CD4-positive, alpha-beta memory T cell (primary cell): ENCODE measurements at regions not wholly inside any gene's neighbourhood (a gene's known extent, or its start where the extent isn't known, plus 50 kb on each side); places are given as distances from the start of the nearest gene placed in this dataset.

Source experiments
- CTCF ChIA-PET: fragments of 350-600 bp; sonication (Branson Sonifier 250); formaldehyde crosslinking; loops from one replicate; lab custom pipeline; 2021; ENCODE audit warnings: inconsistent platforms; ENCODE audit not compliant: partially characterized antibody; lab: Charles Lee
- POLR2A ChIA-PET: fragments of 350-600 bp; sonication (Branson Sonifier 250); formaldehyde crosslinking; loops from one replicate; lab custom pipeline; 2021; ENCODE audit not compliant: partially characterized antibody; lab: Charles Lee
- DNase-seq, 5 donors: peaks; one replicate each; pipeline versions ENCODE4 v3.0.0 to v3.0.0-alpha.2; 2020 to 2022; ENCODE audit warnings: mixed read lengths in 1 of 5
- H3K27ac ChIP-seq: one replicate; pipeline ENCODE4 v1.7.0; 2013; ENCODE audit warnings: low read depth, low read length
- H3K27me3 ChIP-seq: 2 replicates; pipeline ENCODE4 v1.7.0; 2013; ENCODE audit warnings: mild to moderate bottlenecking, low read length, moderate library complexity; ENCODE audit not compliant: insufficient read depth
- H3K36me3 ChIP-seq: 2 replicates; pipeline ENCODE4 v1.7.0; 2013; ENCODE audit warnings: mild to moderate bottlenecking, low read length, moderate library complexity; ENCODE audit not compliant: insufficient read depth
- H3K4me1 ChIP-seq: 2 replicates; pipeline ENCODE4 v1.7.0; 2013; ENCODE audit warnings: mild to moderate bottlenecking, low read length, moderate library complexity; ENCODE audit not compliant: insufficient read depth
- H3K4me3 ChIP-seq, 2 donors: one replicate each; pipeline ENCODE4 v1.7.0; 2013; ENCODE audit warnings: low read length in 2 of 2, mild to moderate bottlenecking in 1 of 2
- H3K9me3 ChIP-seq, 2 donors: one replicate each; pipeline ENCODE4 v1.7.0; 2013; ENCODE audit warnings: low read length in 2 of 2, control low read depth in 1 of 2; ENCODE audit not compliant: control insufficient read depth in 1 of 2
- H3K27ac Mint-ChIP-seq, 7 donors: one replicate each; pipeline ENCODE4 v1.8.0; 2020 to 2021; ENCODE audit warnings: mixed read lengths in 7 of 7, mild to moderate bottlenecking in 6 of 7, inconsistent platforms in 3 of 7, moderate library complexity in 3 of 7
- H3K27me3 Mint-ChIP-seq, 2 donors: one replicate each; pipeline ENCODE4 v1.8.0; 2020 to 2021; ENCODE audit warnings: mixed read lengths in 2 of 2
- H3K36me3 Mint-ChIP-seq, 2 donors: one replicate each; pipeline ENCODE4 v1.8.0; 2020 to 2021; ENCODE audit warnings: mixed read lengths in 2 of 2, inconsistent platforms in 1 of 2, mild to moderate bottlenecking in 1 of 2
- H3K4me1 Mint-ChIP-seq, 4 donors: one replicate each; pipeline ENCODE4 v1.8.0; 2020 to 2021; ENCODE audit warnings: mixed read lengths in 4 of 4, mild to moderate bottlenecking in 1 of 4
- H3K4me3 Mint-ChIP-seq, 8 donors: one replicate each; pipeline ENCODE4 v1.8.0; 2020 to 2021; ENCODE audit warnings: mixed read lengths in 8 of 8, mild to moderate bottlenecking in 7 of 8, moderate library complexity in 6 of 8, inconsistent platforms in 3 of 8
- H3K9me3 Mint-ChIP-seq, 8 donors: one replicate each; pipeline ENCODE4 v1.8.0; 2020 to 2021; ENCODE audit warnings: mixed read lengths in 8 of 8, mild to moderate bottlenecking in 5 of 8, inconsistent platforms in 3 of 8, moderate library complexity in 1 of 8
- intact Hi-C: fragments of 100-400 bp; cut with micrococcal nuclease; formaldehyde crosslinking; loops from one replicate; pipeline ENCODE4 v1.15.1; 2023

- no peak overlapping the region for H3K4me3 ChIP-seq
- Mint-ChIP-seq H3K36me3 (no peaks in the 10 kb centered on the region), H3K9me3 (peaks cover 0 to 8% (median 2%) of the 10 kb centered on the region in 8 donors), H3K27ac (no peak overlapping the region), H3K27me3 (no peaks in the 10 kb centered on the region), H3K4me3 (no peak overlapping the region), H3K4me1 (no peaks in the 10 kb centered on the region)
- intact Hi-C loops: no loop called here
- H3K9me3 ChIP-seq: no peaks in the 10 kb centered on the region
- H3K27me3 ChIP-seq: no peaks in the 10 kb centered on the region
- H3K36me3 ChIP-seq: no peaks in the 10 kb centered on the region
- H3K4me1 ChIP-seq: no peaks in the 10 kb centered on the region
- ChIA-PET CTCF (no interaction called here), POLR2A (no interaction called here)
- no peak for DNase-seq
- H3K27ac ChIP-seq: no peak overlapping the region
Measured at GRCh38 chr14:30180219-30180618, 252.6 kb upstream of the PRKD1 start.

GRCh38 chr14:30185832-30186231 lies 258.2 kb upstream of the PRKD1 start:
- no peaks in the 10 kb centered on the region for H3K27me3 Mint-ChIP-seq

GRCh38 chr14:30191639-30192279 lies 264.1 kb upstream of the PRKD1 start:
- Mint-ChIP-seq H3K4me1 (no peaks in the 10 kb centered on the region), H3K27ac (no peak overlapping the region), H3K9me3 (peaks cover 0 to 4% (median 0%) of the 10 kb centered on the region in 8 donors), H3K27me3 (no peaks in the 10 kb centered on the region), H3K36me3 (no peaks in the 10 kb centered on the region), H3K4me3 (no peak overlapping the region)
- ChIA-PET POLR2A (no interaction called here), CTCF (no interaction called here)
- H3K9me3 ChIP-seq: no peaks in the 10 kb centered on the region
- no peak overlapping the region for H3K27ac ChIP-seq
- H3K36me3 ChIP-seq: no peaks in the 10 kb centered on the region
- H3K27me3 ChIP-seq: no peaks in the 10 kb centered on the region
- DNase-seq: no peak
- H3K4me1 ChIP-seq: no peaks in the 10 kb centered on the region
- H3K4me3 ChIP-seq: no peak overlapping the region
- intact Hi-C loops: no loop called here

More at GRCh38 chr14:30185832-30186231, 258.2 kb upstream of the PRKD1 start:
- H3K27me3 ChIP-seq: no peaks in the 10 kb centered on the region
- no peak overlapping the region for H3K27ac ChIP-seq
- Mint-ChIP-seq H3K27ac (no peak overlapping the region), H3K4me3 (no peak overlapping the region), H3K9me3 (peaks cover 0 to 4% (median 0%) of the 10 kb centered on the region in 8 donors), H3K4me1 (no peaks in the 10 kb centered on the region), H3K36me3 (no peaks in the 10 kb centered on the region)
- no peaks in the 10 kb centered on the region for H3K36me3 ChIP-seq
- ChIA-PET POLR2A (no interaction called here), CTCF (no interaction called here)
- no peaks in the 10 kb centered on the region for H3K9me3 ChIP-seq
- no peaks in the 10 kb centered on the region for H3K4me1 ChIP-seq
- intact Hi-C loops: no loop called here
- H3K4me3 ChIP-seq: no peak overlapping the region
- DNase-seq: no peak

GRCh38 chr14:30193101-30193500 lies 265.5 kb upstream of the PRKD1 start:
- Mint-ChIP-seq H3K4me3 (no peak overlapping the region), H3K9me3 (peaks cover 0 to 4% (median 0%) of the 10 kb centered on the region in 8 donors), H3K36me3 (no peaks in the 10 kb centered on the region), H3K27me3 (no peaks in the 10 kb centered on the region), H3K4me1 (no peaks in the 10 kb centered on the region), H3K27ac (no peak overlapping the region)
- Histone ChIP-seq H3K36me3 (no peaks in the 10 kb centered on the region), H3K27me3 (no peaks in the 10 kb centered on the region), H3K9me3 (no peaks in the 10 kb centered on the region), H3K4me3 (no peak overlapping the region), H3K4me1 (no peaks in the 10 kb centered on the region), H3K27ac (no peak overlapping the region)
- intact Hi-C loops: no loop called here
- POLR2A ChIA-PET: no interaction called here
- CTCF ChIA-PET: no interaction called here
- DNase-seq: no peak

- no peaks in the 10 kb centered on the region for H3K27me3 Mint-ChIP-seq
- intact Hi-C loops: no loop called here
- CTCF ChIA-PET: no interaction called here
- Histone ChIP-seq H3K27me3 (no peaks in the 10 kb centered on the region), H3K4me1 (no peaks in the 10 kb centered on the region), H3K27ac (no peak overlapping the region), H3K36me3 (no peaks in the 10 kb centered on the region), H3K4me3 (no peak overlapping the region), H3K9me3 (no peaks in the 10 kb centered on the region)
- POLR2A ChIA-PET: no interaction called here
- H3K9me3 Mint-ChIP-seq: peaks cover 0 to 4% (median 0%) of the 10 kb centered on the region in 8 donors
- H3K27ac Mint-ChIP-seq: no peak overlapping the region
- H3K4me1 Mint-ChIP-seq: no peaks in the 10 kb centered on the region
- no peak for DNase-seq
- H3K36me3 Mint-ChIP-seq: no peaks in the 10 kb centered on the region
- no peak overlapping the region for H3K4me3 Mint-ChIP-seq
Measured at GRCh38 chr14:30193845-30194501, 266.3 kb upstream of the PRKD1 start.

- intact Hi-C loops: no loop called here
- no peaks in the 10 kb centered on the region for H3K27me3 Mint-ChIP-seq
- no peak overlapping the region for H3K4me3 Mint-ChIP-seq
- peaks cover 0 to 4% (median 0%) of the 10 kb centered on the region in 8 donors for H3K9me3 Mint-ChIP-seq
- no peaks in the 10 kb centered on the region for H3K4me1 ChIP-seq
- ChIA-PET POLR2A (no interaction called here), CTCF (no interaction called here)
- no peaks in the 10 kb centered on the region for H3K27me3 ChIP-seq
- no peaks in the 10 kb centered on the region for H3K36me3 ChIP-seq
- no peaks in the 10 kb centered on the region for H3K4me1 Mint-ChIP-seq
- no peaks in the 10 kb centered on the region for H3K36me3 Mint-ChIP-seq
- no peaks in the 10 kb centered on the region for H3K9me3 ChIP-seq
- H3K27ac ChIP-seq: no peak overlapping the region
- no peak for DNase-seq
- no peak overlapping the region for H3K4me3 ChIP-seq
- no peak overlapping the region for H3K27ac Mint-ChIP-seq
Measured at GRCh38 chr14:30194741-30195148, 267.1 kb upstream of the PRKD1 start.

- CTCF ChIA-PET: no interaction called here
- Histone ChIP-seq H3K36me3 (no peaks in the 10 kb centered on the region), H3K27ac (no peak overlapping the region), H3K4me1 (no peaks in the 10 kb centered on the region), H3K4me3 (no peak overlapping the region), H3K9me3 (no peaks in the 10 kb centered on the region), H3K27me3 (no peaks in the 10 kb centered on the region)
- DNase-seq: no peak
- H3K4me1 Mint-ChIP-seq: no peaks in the 10 kb centered on the region
- H3K4me3 Mint-ChIP-seq: no peak overlapping the region
- POLR2A ChIA-PET: no interaction called here
- H3K27ac Mint-ChIP-seq: no peak overlapping the region
- peaks cover 0 to 2% (median 0%) of the 10 kb centered on the region in 8 donors for H3K9me3 Mint-ChIP-seq
- intact Hi-C loops: no loop called here
- H3K36me3 Mint-ChIP-seq: no peaks in the 10 kb centered on the region
- no peaks in the 10 kb centered on the region for H3K27me3 Mint-ChIP-seq
Measured at GRCh38 chr14:30195941-30196340, 268.3 kb upstream of the PRKD1 start.
